ENCODE measurements at regions not wholly inside any gene's neighbourhood (a gene's known extent, or its start where the extent isn't known, plus 50 kb on each side); places are given as distances from the start of the nearest gene placed in this dataset.
"Not testable (repeated sequence)": the region's sequence is repeated elsewhere in the genome, so short reads cannot be mapped to it uniquely, and the experiment has no call there.

DNA sequence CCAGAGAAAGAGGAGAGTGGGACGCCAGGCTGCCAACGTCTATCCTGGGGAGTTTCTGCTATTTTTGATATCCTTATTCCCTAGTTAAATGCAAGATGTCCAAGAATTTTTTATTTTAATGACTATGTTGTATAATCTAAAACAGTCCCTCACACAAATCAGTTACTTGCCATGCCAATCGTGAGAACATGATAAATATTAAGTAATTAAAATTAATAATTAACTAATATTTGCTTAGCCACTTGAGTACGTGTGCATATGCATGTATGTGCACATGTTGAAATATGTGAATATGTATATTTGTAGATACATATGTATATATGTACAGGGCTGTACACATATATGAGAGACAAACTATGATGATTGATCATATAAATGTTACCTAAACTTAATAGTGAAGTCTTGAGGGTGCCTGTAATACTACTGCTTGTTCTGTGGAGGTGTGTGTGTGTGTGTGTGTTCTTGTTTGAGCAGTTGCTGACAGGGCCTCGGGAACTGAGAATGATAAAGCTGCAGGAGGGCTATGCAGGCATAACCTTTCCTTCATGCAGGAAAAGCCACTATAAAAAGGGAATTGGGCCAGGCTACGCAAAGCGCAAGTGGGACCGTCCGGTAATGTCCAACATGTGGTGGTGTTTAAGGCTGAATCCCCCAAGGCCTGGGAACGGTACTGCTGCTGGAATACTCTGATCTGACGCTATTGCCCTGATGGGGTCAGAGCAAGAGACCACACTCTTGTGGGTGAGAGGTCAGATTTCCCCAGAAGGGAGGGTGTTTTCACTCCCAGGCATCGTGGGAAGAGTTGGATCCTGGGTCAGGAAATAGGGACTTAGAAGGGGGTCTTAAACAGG is 148.3 kb upstream of the TBX18 start:
- DNase-seq: no peak

GRCh38 chr6:84910906-84911607 is 146.7 kb upstream of the TBX18 start:
- no peak for DNase-seq

GRCh38 chr6:84908304-84908904 is 144.0 kb upstream of the TBX18 start:
- DNase-seq: no peak

GRCh38 chr6:84906514-84906913 is 142.1 kb upstream of the TBX18 start:
- DNase-seq: no peak

GRCh38 chr6:84905823-84906222 is 141.4 kb upstream of the TBX18 start:
- DNase-seq: no peak

- DNase-seq: no peak
Measured at GRCh38 chr6:84902354-84902928, 138.0 kb upstream of the TBX18 start.

DNA sequence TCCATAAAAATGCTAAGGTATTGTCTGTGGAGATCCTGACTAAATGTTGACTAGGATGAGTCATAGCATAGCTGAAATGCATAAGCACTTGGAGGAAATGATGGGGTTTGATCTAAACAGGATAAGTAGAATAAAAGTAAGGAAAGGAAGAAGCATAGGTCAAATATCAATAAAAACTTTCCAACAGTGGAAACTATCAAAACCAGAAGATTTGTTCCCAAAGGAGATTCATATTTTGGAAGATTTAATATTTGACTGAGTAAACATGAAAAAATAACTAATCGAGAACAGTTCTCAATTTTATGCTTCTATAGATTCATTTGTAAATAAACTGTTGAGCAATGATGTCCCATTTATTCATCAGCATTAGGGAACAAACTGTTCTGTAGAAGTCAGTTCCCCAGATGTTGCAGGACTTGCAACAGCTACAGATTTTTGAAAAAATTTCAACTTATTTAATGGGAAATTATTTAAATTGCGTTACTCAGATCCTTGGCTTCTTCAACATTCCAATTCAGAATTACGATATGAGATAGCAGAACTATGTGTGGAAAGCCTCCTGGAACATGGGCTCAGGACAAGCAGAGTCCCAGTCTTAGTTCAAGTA is 133.7 kb upstream of the TBX18 start:
- DNase-seq: no peak

GRCh38 chr6:84897011-84897410 is 132.6 kb upstream of the TBX18 start:
- DNase-seq: no peak

DNA sequence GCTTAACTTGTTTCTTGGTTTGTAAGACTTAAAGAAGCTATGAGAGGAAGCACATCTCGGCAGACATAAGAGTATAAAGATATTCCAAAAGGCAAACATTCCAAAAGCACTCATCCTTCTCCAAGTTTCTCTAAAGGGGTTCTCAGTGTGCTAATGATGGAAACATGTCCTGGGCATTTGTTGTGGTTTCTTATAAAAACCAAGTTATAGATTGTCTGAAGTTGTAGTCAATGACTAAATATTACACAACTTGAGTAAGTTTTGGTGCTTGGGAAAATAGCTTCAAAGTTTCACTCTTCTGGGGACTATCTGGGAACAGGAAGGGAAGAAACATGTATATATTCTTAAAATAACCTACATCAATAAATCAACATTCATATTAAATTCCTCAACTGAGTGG is 128.3 kb upstream of the TBX18 start:
- DNase-seq: no peak

DNA sequence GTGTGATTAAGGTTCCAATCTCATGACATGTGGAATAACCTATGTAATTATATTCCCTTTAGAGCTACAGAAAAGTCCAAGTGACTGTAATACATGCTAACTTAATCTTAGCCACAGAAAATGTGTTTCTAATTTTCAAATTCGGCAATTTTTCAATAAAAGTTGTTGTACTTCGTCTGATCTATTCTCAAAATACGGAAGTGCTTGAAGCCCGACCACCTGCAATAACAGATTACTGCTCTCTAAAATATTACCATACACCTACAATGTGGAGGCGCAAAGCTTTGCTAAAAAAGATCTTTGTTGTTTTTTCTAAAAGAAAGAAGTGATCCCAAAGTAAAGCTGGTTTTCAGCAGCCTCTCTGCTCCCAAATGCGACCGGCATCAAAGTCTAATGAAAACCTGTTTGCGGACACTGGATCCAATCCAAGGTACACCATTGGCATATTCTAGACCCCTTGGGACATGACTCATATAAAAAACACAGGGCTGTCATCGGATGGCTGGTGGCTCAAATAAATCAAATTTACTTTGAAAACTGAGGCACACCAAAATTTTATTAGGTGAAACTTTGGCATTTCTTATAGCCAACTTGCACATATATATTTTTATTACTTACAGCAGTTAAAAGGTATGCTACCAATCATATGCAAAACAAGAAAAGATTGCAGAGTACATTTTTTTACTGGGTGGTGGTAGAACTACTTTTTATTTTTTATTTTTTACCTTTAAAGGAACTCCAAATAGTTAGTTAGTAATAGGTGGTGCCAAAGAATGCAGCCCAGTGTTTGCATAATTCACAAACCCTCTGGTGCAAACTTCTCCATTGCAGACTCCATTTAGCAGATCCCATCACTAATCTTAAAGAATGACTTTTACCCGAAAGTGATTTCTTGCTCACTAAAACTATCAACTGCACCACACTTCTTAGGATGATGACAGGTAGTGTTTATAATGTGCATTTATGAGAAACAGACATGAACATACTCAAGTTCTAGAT is 118.7 kb upstream of the TBX18 start:
- DNase-seq: no peak

DNA sequence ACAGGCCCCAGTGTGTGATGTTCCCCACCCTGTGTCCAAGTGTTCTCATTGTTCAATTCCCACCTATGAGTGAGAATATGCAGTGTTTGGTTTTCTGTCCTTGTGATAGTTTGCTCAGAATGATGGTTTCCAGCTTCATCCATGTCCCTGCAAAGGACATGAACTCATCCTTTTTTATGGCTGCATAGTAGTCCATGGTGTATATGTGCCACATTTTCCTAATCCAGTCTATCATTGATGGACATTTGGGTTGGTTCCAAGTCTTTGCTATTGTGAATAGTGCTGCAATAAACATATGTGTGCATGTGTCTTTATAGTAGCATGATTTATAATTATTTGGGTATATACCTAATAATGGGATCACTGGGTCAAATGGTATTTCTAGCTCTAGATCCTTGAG is 115.0 kb upstream of the TBX18 start:
- not testable (repeated sequence) for DNase-seq

DNA sequence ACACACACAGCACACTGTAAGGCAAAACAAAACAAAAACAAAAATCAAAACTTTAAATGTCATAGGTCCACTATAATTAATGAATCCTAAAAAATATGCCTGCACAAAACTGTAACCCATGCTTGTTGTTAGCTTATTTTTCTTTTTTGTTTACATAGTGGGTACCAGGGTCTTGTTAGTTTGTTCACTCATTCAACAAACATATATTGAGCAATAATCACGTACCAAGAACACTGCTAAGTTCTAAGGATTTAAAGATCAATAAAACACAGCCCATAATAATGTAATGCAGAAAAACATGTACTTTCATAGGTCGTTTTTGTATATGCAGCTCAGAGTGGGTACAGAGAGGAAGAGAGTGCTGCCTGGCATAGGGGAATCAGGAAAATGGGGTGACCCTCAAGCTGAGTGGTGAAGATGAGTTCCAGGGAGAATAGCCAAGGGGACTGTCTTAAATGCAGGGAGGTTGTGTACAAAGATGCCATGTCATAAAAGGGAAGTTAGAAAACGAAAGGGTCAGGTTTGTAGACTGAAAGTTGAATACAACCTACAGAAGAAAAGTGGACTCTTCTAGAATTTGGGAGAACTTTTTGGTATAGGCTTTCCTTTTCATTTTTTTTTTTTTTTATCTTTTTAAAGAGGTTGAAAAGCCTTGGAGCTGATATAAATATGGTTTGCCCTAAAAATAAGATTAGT is 113.3 kb upstream of the TBX18 start:
- DNase-seq: no peak

DNA sequence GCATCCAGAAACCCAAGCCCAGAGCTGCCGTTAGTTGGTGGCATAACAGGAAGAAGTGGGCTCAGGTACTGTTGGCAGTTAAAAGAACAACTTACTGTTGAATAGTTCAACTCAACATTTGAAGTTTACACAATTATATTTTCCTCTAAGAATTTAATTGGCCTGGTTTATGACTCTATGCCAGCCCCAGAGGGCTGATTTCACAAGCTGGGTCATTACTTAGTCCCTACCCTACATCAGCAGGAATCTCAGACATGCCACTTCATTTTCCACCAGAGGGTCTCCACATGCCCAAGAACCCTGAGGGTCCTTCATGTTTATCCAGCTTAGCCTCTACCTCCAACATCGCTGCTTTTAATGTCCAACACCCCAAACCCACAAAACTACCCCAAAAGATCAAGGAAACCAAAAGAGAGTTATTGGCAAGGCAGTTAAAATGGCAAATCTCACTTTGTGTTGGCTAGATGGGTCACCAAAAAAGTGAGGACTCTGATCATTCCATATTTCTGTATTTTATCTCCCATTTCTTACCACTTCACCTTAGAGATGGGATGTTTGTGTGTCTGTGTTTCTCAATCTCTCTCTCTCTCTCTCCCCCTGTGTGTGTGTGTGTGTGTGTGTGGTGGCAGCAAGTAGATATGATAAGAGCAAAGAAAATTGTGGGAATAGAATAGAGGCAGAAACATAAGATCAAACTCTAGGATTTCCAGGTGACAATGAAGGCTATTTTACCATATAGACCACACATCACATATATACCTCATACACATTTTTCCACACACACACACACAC is 112.5 kb upstream of the TBX18 start:
- DNase-seq: no peak

GRCh38 chr6:84872996-84873723 is 108.8 kb upstream of the TBX18 start:
- DNase-seq: no peak

- DNase-seq: no peak
Measured at GRCh38 chr6:84871925-84872324, 107.5 kb upstream of the TBX18 start.

GRCh38 chr6:84870672-84871071 is 106.3 kb upstream of the TBX18 start:
- DNase-seq: no peak

GRCh38 chr6:84868149-84868548 is 103.8 kb upstream of the TBX18 start:
- DNase-seq: no peak

DNA sequence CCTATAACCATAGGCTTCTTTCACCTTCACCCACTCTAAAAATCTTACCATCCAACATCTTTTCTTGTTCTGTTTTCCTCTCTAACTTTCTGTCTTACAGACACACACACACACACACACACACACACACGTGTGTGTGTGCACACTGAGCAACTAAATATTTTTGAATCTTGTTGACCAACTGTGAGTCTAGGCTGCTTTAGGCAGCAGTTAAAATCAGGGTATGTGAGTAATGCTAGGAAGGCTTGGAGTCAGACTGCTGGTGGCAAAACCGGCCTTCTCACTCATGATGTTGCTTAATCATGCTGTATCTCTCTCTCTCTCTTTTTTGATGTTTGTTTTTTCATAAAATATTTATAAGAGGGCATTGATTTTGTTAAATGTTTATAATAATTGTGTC is 103.1 kb upstream of the TBX18 start:
- no peak for DNase-seq

DNA sequence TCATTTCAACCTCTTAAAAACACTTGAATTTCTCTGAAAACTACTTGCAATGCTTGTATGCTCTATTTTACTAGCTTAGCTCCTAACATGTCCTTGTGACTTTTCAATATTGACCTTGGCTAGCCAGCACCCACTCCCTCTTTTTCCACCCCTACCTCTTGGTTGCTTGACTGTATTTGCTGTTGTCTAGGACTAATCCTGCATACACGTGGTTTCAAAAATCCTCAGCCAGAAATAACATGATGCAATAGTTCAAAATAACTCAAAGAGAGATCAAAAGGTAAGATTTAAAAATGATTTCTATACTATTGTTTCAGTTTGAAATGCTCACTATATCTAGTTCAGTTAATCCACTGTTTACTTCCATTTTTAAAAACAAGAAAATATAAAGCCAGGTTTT is 102.3 kb upstream of the TBX18 start:
- no peak for DNase-seq

- not testable (repeated sequence) for DNase-seq
Measured at GRCh38 chr6:84865372-84865771, 101.0 kb upstream of the TBX18 start.

Measured in NCI-H2227 treated with DMSO at 0.1 percent for 48 hours (cell line).